ENCODE measurements at regions not wholly inside any gene's neighbourhood (a gene's known extent, or its start where the extent isn't known, plus 50 kb on each side); places are given as distances from the start of the nearest gene placed in this dataset.

GRCh38 chr5:5985332-5985731, 393.0 kb downstream of the MED10 start:
- no peak overlapping the region for H2BK20ac ChIP-seq (ENCODE audit: low read length)
- no peak overlapping the region for H2AK5ac ChIP-seq (ENCODE audit: low read depth, low read length)
- no peaks in the 10 kb centered on the region for H3K23me2 ChIP-seq (ENCODE audit: low read depth, low read length)
- no peak overlapping the region for H3K14ac ChIP-seq (ENCODE audit: insufficient read length)
- no peak overlapping the region for H2BK5ac ChIP-seq (ENCODE audit: low read depth, low read length)
- no peak overlapping the region for H3K27ac ChIP-seq (ENCODE audit: low read depth, low read length)
- no peak overlapping the region for H4K5ac ChIP-seq (ENCODE audit: insufficient read length, low read depth, low read length)
- H2BK120ac ChIP-seq (replicated peaks; ENCODE audit: low read depth, low read length): no peak overlapping the region
- H3K27me3 ChIP-seq (replicated peaks in 1 of 4; ENCODE audit: control insufficient read depth in 3 of 4, extremely low read depth in 1 of 4, insufficient read depth in 3 of 4, low read length in 3 of 4): no peaks in the 10 kb centered on the region
- no peak overlapping the region for H2BK12ac ChIP-seq (ENCODE audit: low read depth, low read length)
- no peak overlapping the region for H4K91ac ChIP-seq (replicated peaks; ENCODE audit: insufficient read length, low read length)
- H3K9me3 ChIP-seq (ENCODE audit: insufficient read depth in 2 of 2, low read depth in 1 of 2, low read length in 1 of 2): no peaks in the 10 kb centered on the region
- CTCF ChIA-PET (ENCODE audit: partially characterized antibody): no interaction called here
- 91% methylated on average over 2 of the region's 2 CpGs; no CpG with 5 or more reads in 1 of the 2 experiments for WGBS, 2 experiments (ENCODE audit: extremely low coverage in 1 of 2, insufficient coverage in 1 of 2, insufficient read length in 1 of 2, insufficient replicate concordance in 2 of 2, low coverage in 1 of 2, low lambda C conversion rate in 2 of 2, missing lambda C conversion rate in 1 of 2)
- H3K36me3 ChIP-seq (ENCODE audit: control insufficient read depth in 2 of 4, insufficient read depth in 4 of 4, low read length in 3 of 4): no peaks in the 10 kb centered on the region; a peak in 1 of 8 replicates
- TF ChIP-seq SAP30 (IDR thresholded peaks at IDR 0.05; ENCODE audit: insufficient read depth, insufficient replicate concordance, low read length): no peak
- H3K4me3 ChIP-seq (ENCODE audit: extremely low read depth in 1 of 4, insufficient read depth in 2 of 4, low read depth in 3 of 4, low read length in 4 of 4): no peak overlapping the region
- H3K79me1 ChIP-seq (ENCODE audit: low read depth, low read length): no peaks in the 10 kb centered on the region
- H3K79me2 ChIP-seq (ENCODE audit: control insufficient read depth in 1 of 2, insufficient read depth in 2 of 2, low read length in 2 of 2): no peaks in the 10 kb centered on the region
- no peak overlapping the region for H4K8ac ChIP-seq (ENCODE audit: extremely low read depth, insufficient read depth, low read length)
- H3K9ac ChIP-seq (replicated peaks in 1 of 4; ENCODE audit: extremely low read depth in 1 of 4, low read depth in 3 of 4, low read length in 3 of 4): no peak overlapping the region
- H3K18ac ChIP-seq (ENCODE audit: extremely low read depth, low read length): no peak overlapping the region
- no peak overlapping the region for H2AFZ ChIP-seq (ENCODE audit: low read length)
- no peak overlapping the region for H3K4me2 ChIP-seq (ENCODE audit: insufficient read depth in 1 of 2, low read depth in 2 of 2, low read length in 2 of 2)
- POLR2A ChIA-PET (ENCODE audit: partially characterized antibody): no interaction called here
- peaks cover 0 to 4% (median under 1%) of the 10 kb centered on the region in 4 experiments; a peak in 2 of 7 replicates for H3K4me1 ChIP-seq (replicated peaks in 1 of 4; ENCODE audit: control insufficient read depth in 3 of 4, insufficient read depth in 4 of 4, low read length in 3 of 4)
- H3K23ac ChIP-seq (ENCODE audit: insufficient read length): no peak overlapping the region
- DNase-seq (ENCODE audit: low read depth in 1 of 2, low spot score in 2 of 2) (no peak), FAIRE-seq (no peak)
- no peaks in the 10 kb centered on the region for H4K20me1 ChIP-seq (replicated peaks in 1 of 2; ENCODE audit: control insufficient read depth in 1 of 2, insufficient read depth in 2 of 2, low read length in 2 of 2)
- H2BK15ac ChIP-seq (ENCODE audit: low read length): no peak overlapping the region
- H3K4ac ChIP-seq (replicated peaks; ENCODE audit: insufficient read length, low read depth, low read length): no peak overlapping the region
- H3K56ac ChIP-seq (replicated peaks; ENCODE audit: insufficient read length, low read depth, low read length): no peak overlapping the region

Data from H1 (cell line).